MM.1S (cell line): ENCODE measurements at regions not wholly inside any gene's neighbourhood (a gene's known extent, or its start where the extent isn't known, plus 50 kb on each side); places are given as distances from the start of the nearest gene placed in this dataset.

Experiments
- DNase-seq: peaks from one replicate; pipeline ENCODE4 v3.0.0-alpha.2; 2015
- H2AFZ ChIP-seq: fragments of 300-600 bp; sonication (generic); 2 replicates; pipeline ENCODE4 v1.6.0; 2016; ENCODE audit warnings: antibody characterized with exemption, low read length
- H3F3A ChIP-seq: fragments of 300-600 bp; sonication (generic); 2 replicates; pipeline ENCODE4 v1.6.1; 2016; ENCODE audit warnings: mild to moderate bottlenecking, antibody characterized with exemption, low read length, moderate library complexity, mixed read lengths; ENCODE audit not compliant: insufficient read depth
- H3K27ac ChIP-seq: fragments of 300-600 bp; sonication (generic); 2 replicates; pipeline ENCODE4 v1.5.1; 2016; ENCODE audit warnings: mild to moderate bottlenecking, low read length
- H3K27me3 ChIP-seq: fragments of 300-600 bp; sonication (generic); replicated peaks from 2 replicates; pipeline ENCODE4 v1.6.0; 2016; ENCODE audit warnings: low read length; ENCODE audit not compliant: insufficient read depth
- H3K36me3 ChIP-seq: fragments of 300-600 bp; sonication (generic); replicated peaks from 2 replicates; pipeline ENCODE4 v1.6.1; 2016; ENCODE audit warnings: mild to moderate bottlenecking, low read length, mixed read lengths; ENCODE audit not compliant: insufficient read depth
- H3K4me1 ChIP-seq: fragments of 300-600 bp; sonication (generic); 2 replicates; pipeline ENCODE4 v1.6.1; 2016; ENCODE audit warnings: low read length, mixed read lengths
- H3K4me2 ChIP-seq: fragments of 300-600 bp; sonication (generic); 2 replicates; pipeline ENCODE4 v1.6.0; 2016; ENCODE audit warnings: low read depth, low read length
- H3K4me3 ChIP-seq: fragments of 300-600 bp; sonication (generic); 2 replicates; pipeline ENCODE4 v1.5.1; 2016; ENCODE audit warnings: low read length, mixed read lengths
- H3K79me2 ChIP-seq: fragments of 300-600 bp; sonication (generic); 2 replicates; pipeline ENCODE4 v1.6.1; 2016; ENCODE audit warnings: mixed run types, low read length, mixed read lengths
- H3K9ac ChIP-seq: fragments of 300-600 bp; sonication (generic); 2 replicates; pipeline ENCODE4 v1.6.1; 2016; ENCODE audit warnings: low read length, mixed read lengths
- H3K9me2 ChIP-seq: fragments of 300-600 bp; sonication (generic); replicated peaks from 2 replicates; pipeline ENCODE4 v1.6.1; 2016; ENCODE audit warnings: mild to moderate bottlenecking, low read length, mixed read lengths; ENCODE audit not compliant: insufficient read depth
- H3K9me3 ChIP-seq: fragments of 300-600 bp; sonication (generic); replicated peaks from 2 replicates; pipeline ENCODE4 v1.6.1; 2016; ENCODE audit warnings: mild to moderate bottlenecking, low read length, mixed read lengths; ENCODE audit not compliant: insufficient read depth
- H4K20me1 ChIP-seq: fragments of 300-600 bp; sonication (generic); 2 replicates; pipeline ENCODE4 v1.6.1; 2016; ENCODE audit warnings: mild to moderate bottlenecking, low read length, moderate library complexity, mixed read lengths; ENCODE audit not compliant: insufficient read depth
- CTCF ChIP-seq: fragments of 300-600 bp; sonication (generic); IDR thresholded peaks from 2 replicates; pipeline ENCODE4 v1.5.1; 2016; ENCODE audit warnings: antibody characterized with exemption, low read length, mixed read lengths
- EZH2 ChIP-seq: fragments of 300-600 bp; sonication (generic); optimal IDR thresholded peaks from 2 replicates; pipeline ENCODE3; 2017; ENCODE audit warnings: low read depth, mild to moderate bottlenecking, antibody characterized with exemption, low read length, mixed read lengths
- EZH2phosphoT487 ChIP-seq: fragments of 300-600 bp; sonication (generic); IDR thresholded peaks from 2 replicates; pipeline ENCODE4 v1.6.1; 2018; ENCODE audit warnings: antibody characterized with exemption, low read length

GRCh38 chrX:1734806-1735205 lies 119.9 kb downstream of the ASMT start:
- no peak overlapping the region for H3K4me3 ChIP-seq
- no peak overlapping the region for H3K27ac ChIP-seq
- H3K4me1 ChIP-seq = no peaks in the 10 kb centered on the region
- no peaks in the 10 kb centered on the region for H3K36me3 ChIP-seq
- no peaks in the 10 kb centered on the region for H3K9me2 ChIP-seq
- no peaks in the 10 kb centered on the region for H3F3A ChIP-seq
- H3K4me2 ChIP-seq = no peak overlapping the region
- no peaks in the 10 kb centered on the region for H3K9me3 ChIP-seq
- H4K20me1 ChIP-seq = no peaks in the 10 kb centered on the region
- no peak overlapping the region for H3K9ac ChIP-seq
- DNase-seq = no peak
- no peak for TF ChIP-seq EZH2
- TF ChIP-seq EZH2phosphoT487 = no peak
- no peak for TF ChIP-seq CTCF
- H2AFZ ChIP-seq = no peak overlapping the region
- no peaks in the 10 kb centered on the region for H3K79me2 ChIP-seq
- no peaks in the 10 kb centered on the region for H3K27me3 ChIP-seq

DNA sequence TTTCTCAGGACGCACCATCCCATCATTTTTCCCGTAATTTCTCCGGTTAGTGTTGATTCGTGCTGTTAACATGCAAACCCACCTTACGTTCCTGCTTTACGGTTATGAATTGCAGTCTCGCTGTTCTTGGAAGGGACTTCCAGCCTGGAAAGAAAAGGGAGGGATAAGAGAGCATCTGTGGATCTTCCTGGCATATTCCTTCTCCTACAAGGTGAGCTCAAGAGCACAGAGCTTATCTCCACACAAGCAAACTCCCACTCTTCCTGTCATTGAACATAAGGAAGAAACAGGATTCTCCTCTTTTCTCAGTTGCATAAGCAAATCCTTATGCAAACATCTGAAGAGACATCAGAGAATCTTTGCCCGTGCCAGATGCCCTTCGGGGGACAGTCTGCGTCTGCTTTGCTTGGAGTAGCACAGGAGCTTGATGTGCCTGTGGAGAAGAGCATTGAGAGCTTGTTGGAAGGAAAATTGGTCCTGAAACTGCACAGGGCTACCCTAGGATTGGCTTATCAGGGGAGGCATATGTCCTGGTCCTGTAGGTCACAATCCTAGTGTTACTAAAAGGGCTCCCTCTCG lies 127.0 kb downstream of the ASMT start:
- no peak for DNase-seq
- no peak overlapping the region for H3K4me3 ChIP-seq
- H3K79me2 ChIP-seq = no peaks in the 10 kb centered on the region
- no peaks in the 10 kb centered on the region for H3K9me3 ChIP-seq
- no peaks in the 10 kb centered on the region for H3K4me1 ChIP-seq
- no peaks in the 10 kb centered on the region for H4K20me1 ChIP-seq
- no peak overlapping the region for H3K4me2 ChIP-seq
- H3F3A ChIP-seq = no peaks in the 10 kb centered on the region
- TF ChIP-seq CTCF = no peak
- no peak for TF ChIP-seq EZH2
- no peak for TF ChIP-seq EZH2phosphoT487
- no peaks in the 10 kb centered on the region for H3K36me3 ChIP-seq
- H3K9ac ChIP-seq = no peak overlapping the region
- no peak overlapping the region for H3K27ac ChIP-seq
- H2AFZ ChIP-seq = no peak overlapping the region
- H3K27me3 ChIP-seq = no peaks in the 10 kb centered on the region
- no peaks in the 10 kb centered on the region for H3K9me2 ChIP-seq

GRCh38 chrX:1743105-1743504 lies 128.2 kb downstream of the ASMT start:
- no peaks in the 10 kb centered on the region for H3F3A ChIP-seq
- H2AFZ ChIP-seq = no peak overlapping the region
- no peaks in the 10 kb centered on the region for H3K9me3 ChIP-seq
- no peak overlapping the region for H3K27ac ChIP-seq
- H3K4me2 ChIP-seq = no peak overlapping the region
- no peak for DNase-seq
- H3K9me2 ChIP-seq = no peaks in the 10 kb centered on the region
- H3K9ac ChIP-seq = no peak overlapping the region
- no peaks in the 10 kb centered on the region for H4K20me1 ChIP-seq
- no peaks in the 10 kb centered on the region for H3K79me2 ChIP-seq
- no peak overlapping the region for H3K4me3 ChIP-seq
- TF ChIP-seq EZH2 (no peak), CTCF (no peak), EZH2phosphoT487 (no peak)
- no peaks in the 10 kb centered on the region for H3K36me3 ChIP-seq
- H3K27me3 ChIP-seq = no peaks in the 10 kb centered on the region
- H3K4me1 ChIP-seq = no peaks in the 10 kb centered on the region
